ENCODE measurements at regions not wholly inside any gene's neighbourhood (a gene's known extent, or its start where the extent isn't known, plus 50 kb on each side); places are given as distances from the start of the nearest gene placed in this dataset.

GRCh38 chr2:234802845-234803171, 149.0 kb upstream of the SH3BP4 start:
- Mint-ChIP-seq H3K4me3 (ENCODE audit: unreplicated experiment) (no peak overlapping the region), H3K4me1 (ENCODE audit: low read depth, unreplicated experiment) (no peaks in the 10 kb centered on the region), H3K36me3 (ENCODE audit: insufficient read depth, unreplicated experiment) (no peaks in the 10 kb centered on the region), H3K9me3 (ENCODE audit: unreplicated experiment) (no peaks in the 10 kb centered on the region), H3K27me3 (ENCODE audit: insufficient read depth, unreplicated experiment) (no peaks in the 10 kb centered on the region), H3K27ac (ENCODE audit: unreplicated experiment) (no peak overlapping the region)
- BruUV-seq (replicated peaks), result no TSS peak
- Histone ChIP-seq H3K4me1 (no peaks in the 10 kb centered on the region), H3K36me3 (ENCODE audit: control insufficient read depth, insufficient read depth, low read length) (no peaks in the 10 kb centered on the region), H3K9me3 (no peaks in the 10 kb centered on the region), H3K4me3 (ENCODE audit: low read depth, low read length) (no peak overlapping the region), H3K27me3 (replicated peaks; ENCODE audit: control insufficient read depth, insufficient read depth, low read length) (no peaks in the 10 kb centered on the region)
- ChIA-PET POLR2A (no interaction called here), CTCF (no interaction called here)
- no peak for TF ChIP-seq CTCF (IDR thresholded peaks at IDR 0.05; ENCODE audit: insufficient read depth in 1 of 2, low read depth in 1 of 2, low read length in 1 of 2, severe bottlenecking in 1 of 2, unreplicated experiment in 1 of 2)
- DNase-seq, result no peak
- intact Hi-C loops (cut with micrococcal nuclease; ENCODE audit: unreplicated experiment), result no loop called here

GRCh38 chr2:234802071-234802844, 149.6 kb upstream of the SH3BP4 start:
- no peak for TF ChIP-seq CTCF (IDR thresholded peaks at IDR 0.05; ENCODE audit: insufficient read depth in 1 of 2, low read depth in 1 of 2, low read length in 1 of 2, severe bottlenecking in 1 of 2, unreplicated experiment in 1 of 2)
- Mint-ChIP-seq H3K27me3 (ENCODE audit: insufficient read depth, unreplicated experiment) (no peaks in the 10 kb centered on the region), H3K4me1 (ENCODE audit: low read depth, unreplicated experiment) (no peaks in the 10 kb centered on the region), H3K27ac (ENCODE audit: unreplicated experiment) (no peak overlapping the region), H3K36me3 (ENCODE audit: insufficient read depth, unreplicated experiment) (no peaks in the 10 kb centered on the region), H3K9me3 (ENCODE audit: unreplicated experiment) (no peaks in the 10 kb centered on the region), H3K4me3 (ENCODE audit: unreplicated experiment) (no peak overlapping the region)
- H3K4me3 ChIP-seq (ENCODE audit: low read depth, low read length), result no peak overlapping the region
- H3K36me3 ChIP-seq (ENCODE audit: control insufficient read depth, insufficient read depth, low read length), result no peaks in the 10 kb centered on the region
- POLR2A ChIA-PET, result no interaction called here
- no peak for DNase-seq
- no TSS peak for BruUV-seq (replicated peaks)
- CTCF ChIA-PET, result no interaction called here
- H3K27me3 ChIP-seq (replicated peaks; ENCODE audit: control insufficient read depth, insufficient read depth, low read length), result no peaks in the 10 kb centered on the region
- H3K9me3 ChIP-seq, result no peaks in the 10 kb centered on the region
- intact Hi-C loops (cut with micrococcal nuclease; ENCODE audit: unreplicated experiment), result no loop called here
- no peaks in the 10 kb centered on the region for H3K4me1 ChIP-seq

- H3K27me3 Mint-ChIP-seq (ENCODE audit: insufficient read depth, unreplicated experiment), result no peaks in the 10 kb centered on the region
Measured at GRCh38 chr2:234797566-234798250, 154.1 kb upstream of the SH3BP4 start.

More at GRCh38 chr2:234797566-234798250, 154.1 kb upstream of the SH3BP4 start:
- CTCF ChIA-PET, result no interaction called here
- no peaks in the 10 kb centered on the region for H3K4me1 ChIP-seq
- POLR2A ChIA-PET, result no interaction called here
- H3K4me1 Mint-ChIP-seq (ENCODE audit: low read depth, unreplicated experiment), result peaks cover 7% of the 10 kb centered on the region
- H3K27me3 ChIP-seq (replicated peaks; ENCODE audit: control insufficient read depth, insufficient read depth, low read length), result no peaks in the 10 kb centered on the region
- H3K9me3 Mint-ChIP-seq (ENCODE audit: unreplicated experiment), result no peaks in the 10 kb centered on the region
- no peak overlapping the region for H3K4me3 ChIP-seq (ENCODE audit: low read depth, low read length)
- no TSS peak for BruUV-seq (replicated peaks)
- intact Hi-C loops (cut with micrococcal nuclease; ENCODE audit: unreplicated experiment), result no loop called here
- H3K9me3 ChIP-seq, result no peaks in the 10 kb centered on the region
- no peak overlapping the region for H3K27ac Mint-ChIP-seq (ENCODE audit: unreplicated experiment)
- no peaks in the 10 kb centered on the region for H3K36me3 ChIP-seq (ENCODE audit: control insufficient read depth, insufficient read depth, low read length)
- TF ChIP-seq CTCF (IDR thresholded peaks at IDR 0.05; ENCODE audit: insufficient read depth in 1 of 2, low read depth in 1 of 2, low read length in 1 of 2, severe bottlenecking in 1 of 2, unreplicated experiment in 1 of 2), result no peak
- no peaks in the 10 kb centered on the region for H3K36me3 Mint-ChIP-seq (ENCODE audit: insufficient read depth, unreplicated experiment)
- DNase-seq, result no peak
- no peak overlapping the region for H3K4me3 Mint-ChIP-seq (ENCODE audit: unreplicated experiment)
